ENCODE measurements at regions not wholly inside any gene's neighbourhood (a gene's known extent, or its start where the extent isn't known, plus 50 kb on each side); places are given as distances from the start of the nearest gene placed in this dataset.

DNA sequence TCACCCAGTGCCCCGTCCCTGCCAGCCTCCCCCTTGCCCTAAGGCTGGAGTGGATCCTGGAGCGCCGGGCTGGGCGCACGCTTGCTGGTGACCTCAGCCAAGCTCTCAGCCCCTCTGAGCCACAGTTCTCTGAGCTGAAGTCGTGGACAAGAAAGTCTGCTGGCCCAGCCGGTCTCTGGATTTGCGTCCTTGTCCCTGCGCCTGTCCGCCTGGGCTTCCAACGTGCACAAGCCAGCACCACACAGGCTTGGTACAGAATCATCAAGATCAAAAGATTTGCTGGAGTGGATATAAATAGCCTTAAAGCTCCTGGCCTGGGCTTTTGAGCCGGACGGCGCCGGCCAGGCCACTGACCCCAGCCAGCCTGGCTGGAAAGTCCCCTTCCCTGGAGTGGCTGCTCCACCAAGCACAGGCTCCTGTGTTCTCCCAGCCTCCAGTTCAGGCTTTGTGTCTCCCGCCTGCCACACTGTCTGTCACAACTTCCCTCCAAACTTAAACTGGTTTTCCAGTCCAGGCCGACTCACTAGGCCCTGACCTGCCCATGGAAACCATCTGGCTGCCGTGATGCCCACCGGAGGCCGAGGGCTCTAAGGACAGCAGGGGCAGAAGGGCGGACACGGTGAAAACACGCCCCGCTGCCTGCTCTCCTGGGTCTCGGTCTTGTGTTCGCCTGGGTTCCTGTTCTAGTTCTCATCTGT is 156.2 kb downstream of the NUP210 start:
- intact Hi-C loops (cut with DNase I), result no loop called here
- 9% methylated on average over 10 of the region's 26 CpGs for WGBS (ENCODE audit: insufficient coverage, low coverage, low lambda C conversion rate, missing lambda C conversion rate)
- TF ChIP-seq CTCF (IDR thresholded peaks at IDR 0.05) (no peak), POLR2A (IDR thresholded peaks at IDR 0.05) (peak; percentile 75)
- Histone ChIP-seq H3K4me3 (no peak overlapping the region), H3K36me3 (no peaks in the 10 kb centered on the region), H3K9me3 (no peaks in the 10 kb centered on the region), H3K27ac (peak overlapping the region; percentile 67 to 82 (median 76)), H3K4me1 (peaks cover 0 to 54% (median 21%) of the 10 kb centered on the region in 4 donors), H3K27me3 (no peaks in the 10 kb centered on the region)
- DNase-seq (peak; percentile 84 to 90 (median 87)), ATAC-seq (peak; percentile 78 to 90 (median 84))

DNA sequence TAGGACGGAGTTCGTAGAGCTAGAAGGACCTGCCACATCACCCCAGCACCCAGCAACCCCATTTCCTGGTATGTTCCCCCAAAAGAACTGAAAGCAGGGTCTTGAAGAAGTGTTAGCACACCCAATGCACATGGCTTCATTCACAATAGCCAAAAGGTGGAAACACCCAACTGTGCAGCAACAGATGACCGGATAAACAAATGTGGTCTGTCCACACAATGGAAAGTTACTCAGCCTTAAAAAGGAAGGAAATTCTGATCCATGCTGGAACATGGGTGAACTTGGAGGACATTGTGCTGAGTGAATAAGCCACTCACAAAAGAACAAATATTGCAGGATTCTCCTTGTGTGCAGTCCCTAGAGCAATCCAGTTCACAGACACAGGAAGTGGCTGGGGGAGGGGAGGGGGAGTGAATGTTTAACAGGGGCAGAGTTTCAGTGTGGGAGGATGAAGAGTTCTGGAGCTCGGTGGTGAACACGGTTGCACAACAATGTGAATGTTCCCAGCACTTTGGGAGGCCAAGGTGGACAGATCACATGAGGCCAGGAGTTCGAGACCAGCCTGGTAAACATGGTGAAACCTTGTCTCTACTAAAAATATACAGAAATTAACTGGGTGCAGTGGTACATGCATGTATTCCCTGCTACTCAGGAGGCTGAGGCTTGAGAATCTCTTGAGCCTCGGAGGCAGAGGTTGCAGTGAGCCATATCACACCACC is 157.5 kb downstream of the NUP210 start:
- TF ChIP-seq POLR2A (IDR thresholded peaks at IDR 0.05) (peak; percentile 24), CTCF (IDR thresholded peaks at IDR 0.05) (no peak)
- Histone ChIP-seq H3K9me3 (no peaks in the 10 kb centered on the region), H3K27ac (peak overlapping the region; percentile 57 to 82 (median 76)), H3K4me3 (no peak overlapping the region), H3K36me3 (no peaks in the 10 kb centered on the region), H3K4me1 (peaks cover 0 to 54% (median 21%) of the 10 kb centered on the region in 4 donors), H3K27me3 (no peaks in the 10 kb centered on the region)
- intact Hi-C loops (cut with DNase I), result no loop called here
- 37% methylated on average over 7 of the region's 7 CpGs for WGBS (ENCODE audit: insufficient coverage, low coverage, low lambda C conversion rate, missing lambda C conversion rate)
- DNase-seq (peak; percentile 86 to 97 (median 89)), ATAC-seq (peak; percentile 65 to 77 (median 72))

GRCh38 chr3:13261892-13262291 is 158.2 kb downstream of the NUP210 start:
- TF ChIP-seq CTCF (IDR thresholded peaks at IDR 0.05) (no peak), POLR2A (IDR thresholded peaks at IDR 0.05) (no peak)
- Histone ChIP-seq H3K9me3 (no peaks in the 10 kb centered on the region), H3K4me1 (peaks cover 0 to 54% (median 21%) of the 10 kb centered on the region in 4 donors), H3K4me3 (no peak overlapping the region), H3K27me3 (no peaks in the 10 kb centered on the region), H3K36me3 (no peaks in the 10 kb centered on the region), H3K27ac (peak overlapping the region in 2 of 3 donors; percentile 24 to 82)
- WGBS (ENCODE audit: insufficient coverage, low coverage, low lambda C conversion rate, missing lambda C conversion rate), result 39% methylated on average over 5 of the region's 6 CpGs
- peak; percentile 55 to 77 (median 70) for DNase-seq
- intact Hi-C loops (cut with DNase I), result no loop called here
- ATAC-seq, result peak in 3 of 4 donors; percentile 9 to 50 (median 34)

DNA sequence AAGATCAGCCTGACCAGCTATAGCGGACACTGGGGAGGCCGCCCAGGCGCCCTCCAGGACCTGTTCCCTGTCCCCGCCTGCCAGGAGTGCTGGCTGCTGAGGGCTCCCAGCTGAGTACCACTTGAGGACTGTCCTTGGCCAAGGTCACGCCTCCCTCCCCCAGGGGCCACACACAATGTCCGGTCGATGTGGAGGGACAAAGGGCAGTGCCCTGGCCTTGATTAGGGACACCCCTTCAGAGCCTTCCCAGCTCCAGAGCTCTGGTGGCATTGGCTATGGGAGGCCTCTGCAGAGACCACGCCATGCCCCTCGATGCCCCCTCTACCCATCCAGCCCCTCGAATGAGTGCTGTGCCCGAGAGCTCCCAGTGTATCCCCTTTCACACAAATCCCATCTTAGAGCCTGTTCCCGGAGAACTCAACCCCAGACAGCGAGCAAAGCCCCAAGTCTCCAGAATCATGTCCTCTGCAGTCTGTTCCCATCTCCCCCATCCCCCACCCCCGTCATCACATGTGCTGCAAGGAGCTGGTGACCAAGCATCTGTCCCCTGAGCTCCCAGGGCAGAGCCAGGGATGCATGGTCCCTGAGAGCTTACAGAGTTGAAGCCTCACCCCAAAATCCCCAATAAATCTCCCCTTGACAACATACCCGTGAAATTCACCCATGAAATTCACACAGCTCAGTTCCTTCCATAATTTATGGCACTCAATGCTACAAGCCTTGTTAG is 158.9 kb downstream of the NUP210 start:
- no peaks in the 10 kb centered on the region for H3K27me3 ChIP-seq
- WGBS (ENCODE audit: insufficient coverage, low coverage, low lambda C conversion rate, missing lambda C conversion rate), result 64% methylated on average over 7 of the region's 15 CpGs
- intact Hi-C loops (cut with DNase I), result no loop called here
- H3K27ac ChIP-seq, result peak overlapping the region in 1 of 3 donors; percentile 82
- no peaks in the 10 kb centered on the region for H3K36me3 ChIP-seq
- peak in 3 of 4 donors; percentile 37 to 46 (median 37) for ATAC-seq
- H3K4me1 ChIP-seq, result peaks cover 0 to 54% (median 21%) of the 10 kb centered on the region in 4 donors
- TF ChIP-seq POLR2A (IDR thresholded peaks at IDR 0.05) (no peak), CTCF (IDR thresholded peaks at IDR 0.05) (no peak)
- DNase-seq, result peak in 2 of 3 donors; percentile 82 to 83
- no peak overlapping the region for H3K4me3 ChIP-seq
- H3K9me3 ChIP-seq, result no peaks in the 10 kb centered on the region

Data from right lobe of liver (tissue), 6 donors.